SK-N-SH treated with all-trans-retinoic acid at 6 μM for 48 hours (cell line): ENCODE measurements at regions not wholly inside any gene's neighbourhood (a gene's known extent, or its start where the extent isn't known, plus 50 kb on each side); places are given as distances from the start of the nearest gene placed in this dataset.

ENCODE experiments used
- ATAC-seq: fragments of 200-7000 bp; cut with Tn5 transposase; 3 replicates; pipeline ENCODE4 v1.9.1; 2020; ENCODE audit warnings: mild to moderate bottlenecking, moderate library complexity
- BACH2 ChIP-seq: fragments of 250-450 bp; sonication (Bioruptor Pico); IDR thresholded peaks from 2 replicates; pipeline ENCODE4 v1.9.0; 2021; ENCODE audit warnings: mild to moderate bottlenecking, borderline replicate concordance
- CREB5 ChIP-seq: fragments of 250-450 bp; sonication (Bioruptor Pico); IDR thresholded peaks from 2 replicates; pipeline ENCODE4 v1.5.1; 2020; ENCODE audit warnings: low read depth, mild to moderate bottlenecking, moderate library complexity
- CSDC2 ChIP-seq: fragments of 250-450 bp; sonication (Bioruptor Pico); IDR thresholded peaks from 2 replicates; pipeline ENCODE4 v1.5.0; 2020; ENCODE audit warnings: mild to moderate bottlenecking, moderate library complexity
- CSRNP3 ChIP-seq: fragments of 250-450 bp; sonication (Bioruptor Pico); IDR thresholded peaks from 2 replicates; pipeline ENCODE4 v1.5.1; 2021; ENCODE audit warnings: mild to moderate bottlenecking, moderate library complexity
- ESRRG ChIP-seq: fragments of 250-450 bp; sonication (Bioruptor Pico); IDR thresholded peaks from 2 replicates; pipeline ENCODE4 v1.6.1; 2021; ENCODE audit warnings: mild to moderate bottlenecking
- GLIS3 ChIP-seq: fragments of 250-450 bp; sonication (Bioruptor Pico); IDR thresholded peaks from 2 replicates; pipeline ENCODE4 v1.5.0; 2020; ENCODE audit warnings: mild to moderate bottlenecking, moderate library complexity
- ISL1 ChIP-seq: fragments of 250-450 bp; sonication (Bioruptor Pico); IDR thresholded peaks from 2 replicates; pipeline ENCODE4 v2.1.2; 2022; ENCODE audit warnings: mild to moderate bottlenecking, moderate library complexity
- OSR1 ChIP-seq: fragments of 250-450 bp; sonication (Bioruptor Pico); IDR thresholded peaks from 2 replicates; pipeline ENCODE4 v1.8.0; 2022; ENCODE audit warnings: moderate library complexity, mild to moderate bottlenecking, inconsistent platforms
- PATZ1 ChIP-seq: fragments of 250-450 bp; sonication (Bioruptor Pico); IDR thresholded peaks from 2 replicates; pipeline ENCODE4 v1.8.0; 2020; ENCODE audit warnings: mild to moderate bottlenecking, moderate library complexity, borderline replicate concordance
- POU6F1 ChIP-seq: fragments of 250-450 bp; sonication (Bioruptor Pico); IDR thresholded peaks from 2 replicates; pipeline ENCODE4 v1.8.0; 2021; ENCODE audit warnings: low read depth, mild to moderate bottlenecking, moderate library complexity, borderline replicate concordance
- PPARA ChIP-seq: fragments of 250-450 bp; sonication (Bioruptor Pico); IDR thresholded peaks from 2 replicates; pipeline ENCODE4 v1.5.0; 2020; ENCODE audit warnings: mild to moderate bottlenecking, borderline replicate concordance
- SNAI2 ChIP-seq: fragments of 250-450 bp; sonication (Bioruptor Pico); IDR thresholded peaks from 2 replicates; pipeline ENCODE4 v1.5.0; 2020; ENCODE audit warnings: mild to moderate bottlenecking, moderate library complexity
- TCF4 ChIP-seq: fragments of 250-450 bp; sonication (Bioruptor Pico); IDR thresholded peaks from 2 replicates; pipeline ENCODE4 v1.8.0; 2021; ENCODE audit warnings: mild to moderate bottlenecking, moderate library complexity, borderline replicate concordance
- TOX ChIP-seq: fragments of 250-450 bp; sonication (Bioruptor Pico); IDR thresholded peaks from 2 replicates; pipeline ENCODE4 v1.8.0; 2021; ENCODE audit warnings: mild to moderate bottlenecking, moderate library complexity, borderline replicate concordance
- TSHZ2 ChIP-seq: fragments of 250-450 bp; sonication (Bioruptor Pico); IDR thresholded peaks from 2 replicates; pipeline ENCODE4 v1.5.0; 2020; ENCODE audit warnings: mild to moderate bottlenecking, moderate library complexity
- ZC3H10 ChIP-seq: fragments of 250-450 bp; sonication (Bioruptor Pico); IDR thresholded peaks from 2 replicates; pipeline ENCODE4 v1.5.1; 2021; ENCODE audit warnings: mild to moderate bottlenecking, moderate library complexity
- ZFP3 ChIP-seq: fragments of 250-450 bp; sonication (Bioruptor Pico); IDR thresholded peaks from 2 replicates; pipeline ENCODE4 v1.5.0; 2020; ENCODE audit warnings: mild to moderate bottlenecking, moderate library complexity
- ZFP30 ChIP-seq: fragments of 450-650 bp; formaldehyde crosslinking; IDR thresholded peaks from 2 replicates; pipeline ENCODE4 v1.5.0; 2022; ENCODE audit warnings: mild to moderate bottlenecking, moderate library complexity
- ZNF565 ChIP-seq: fragments of 450-650 bp; formaldehyde crosslinking; conservative IDR thresholded peaks from 2 replicates; pipeline ENCODE4 v1.5.0; 2020; ENCODE audit warnings: low read depth, mild to moderate bottlenecking, moderate library complexity
- ZNF8 ChIP-seq: fragments of 450-650 bp; formaldehyde crosslinking; IDR thresholded peaks from 2 replicates; pipeline ENCODE4 v1.5.0; 2020; ENCODE audit warnings: mild to moderate bottlenecking, moderate library complexity

- TF ChIP-seq ZC3H10 (CRISPR knock-in tag) (no peak), ISL1 (peak; percentile 36; the same call in 1 of the 2 replicates)
- ATAC-seq: peak; percentile 81
Measured at GRCh38 chr12:87870493-87871460, 158.4 kb downstream of the C12orf50 start.

GRCh38 chr12:87870061-87870460, 159.1 kb downstream of the C12orf50 start:
- TF ChIP-seq ZFP30: no peak
- TF ChIP-seq ZNF8 (CRISPR knock-in tag): no peak
- TF ChIP-seq CSDC2 (CRISPR knock-in tag): no peak
- TF ChIP-seq CREB5 (CRISPR knock-in tag): no peak
- TF ChIP-seq POU6F1 (CRISPR knock-in tag): no peak
- no peak for TF ChIP-seq PATZ1 (CRISPR knock-in tag)
- no peak for TF ChIP-seq OSR1 (CRISPR knock-in tag)
- no peak for TF ChIP-seq ESRRG (CRISPR knock-in tag)
- TF ChIP-seq TSHZ2: no peak
- no peak for TF ChIP-seq ZFP3
- TF ChIP-seq TCF4 (CRISPR knock-in tag): no peak
- TF ChIP-seq ZNF565 (CRISPR knock-in tag): no peak
- no peak for TF ChIP-seq PPARA
- no peak for TF ChIP-seq BACH2 (CRISPR knock-in tag)
- TF ChIP-seq GLIS3 (CRISPR knock-in tag): no peak
- TF ChIP-seq TOX (CRISPR knock-in tag): no peak
- no peak for TF ChIP-seq SNAI2
- no peak for TF ChIP-seq CSRNP3 (CRISPR knock-in tag)
- no peak for ATAC-seq

GRCh38 chr12:87866578-87867292, 162.5 kb downstream of the C12orf50 start:
- ATAC-seq: peak; percentile 65; the same call in 2 of the 3 replicates
- TF ChIP-seq TCF4 (CRISPR knock-in tag) (peak; percentile 57; the same call in 1 of the 2 replicates), TOX (CRISPR knock-in tag) (no peak), SNAI2 (no peak)
